Caco-2 (cell line): ENCODE measurements at regions not wholly inside any gene's neighbourhood (a gene's known extent, or its start where the extent isn't known, plus 50 kb on each side); places are given as distances from the start of the nearest gene placed in this dataset.

Experiments
- BruUV-seq: library from RNA; stranded (reverse); fragments of 400-500 nt; replicated peaks from 2 replicates; lab custom pipeline; 2021; lab: Mats Ljungman, UMichigan
- CTCF ChIA-PET: fragments of 300-600 bp; sonication (Branson Sonifier 250); formaldehyde crosslinking; loops from one replicate; lab custom pipeline; 2022; ENCODE audit warnings: antibody characterized with exemption; lab: Charles Lee
- POLR2A ChIA-PET: fragments of 300-600 bp; sonication (Branson Sonifier 250); formaldehyde crosslinking; loops from one replicate; lab custom pipeline; 2022; ENCODE audit warnings: antibody characterized with exemption; lab: Charles Lee
- DNase-seq, 2 experiments: peaks; one replicate each; pipeline versions ENCODE4 v3.0.0 to v3.0.0-alpha.2; 2020 to 2022
- H3K27me3 ChIP-seq: replicated peaks from 2 replicates; pipeline ENCODE4 v1.6.0; 2011; ENCODE audit warnings: low read length; ENCODE audit not compliant: control insufficient read depth, insufficient read depth
- H3K36me3 ChIP-seq: 2 replicates; pipeline ENCODE4 v1.5.1; 2011; ENCODE audit warnings: low read length; ENCODE audit not compliant: control insufficient read depth, insufficient read depth
- H3K4me1 ChIP-seq: fragments of 250-450 bp; sonication (Bioruptor Pico); 2 replicates; pipeline ENCODE4 v1.5.1; 2020; ENCODE audit warnings: mild to moderate bottlenecking
- H3K4me3 ChIP-seq: 2 replicates; pipeline ENCODE4 v1.5.1; 2011; ENCODE audit warnings: low read depth, mild to moderate bottlenecking, control low read depth, low read length
- H3K9me3 ChIP-seq: fragments of 250-450 bp; sonication (Bioruptor Pico); 2 replicates; pipeline ENCODE4 v1.5.1; 2020; ENCODE audit warnings: mild to moderate bottlenecking, moderate library complexity
- H3K27ac Mint-ChIP-seq: one replicate; pipeline ENCODE4 v1.8.0; 2022; ENCODE audit warnings: mixed read lengths; ENCODE audit not compliant: unreplicated experiment
- H3K27me3 Mint-ChIP-seq: one replicate; pipeline ENCODE4 v1.8.0; 2022; ENCODE audit warnings: mixed read lengths; ENCODE audit not compliant: insufficient read depth, unreplicated experiment
- H3K36me3 Mint-ChIP-seq: one replicate; pipeline ENCODE4 v1.8.0; 2022; ENCODE audit warnings: mild to moderate bottlenecking, mixed read lengths; ENCODE audit not compliant: insufficient read depth, unreplicated experiment
- H3K4me1 Mint-ChIP-seq: one replicate; pipeline ENCODE4 v1.8.0; 2022; ENCODE audit warnings: low read depth, mixed read lengths; ENCODE audit not compliant: unreplicated experiment
- H3K4me3 Mint-ChIP-seq: one replicate; pipeline ENCODE4 v1.8.0; 2022; ENCODE audit warnings: mild to moderate bottlenecking, moderate library complexity, mixed read lengths; ENCODE audit not compliant: unreplicated experiment
- H3K9me3 Mint-ChIP-seq: one replicate; pipeline ENCODE4 v1.8.0; 2022; ENCODE audit warnings: mixed read lengths; ENCODE audit not compliant: unreplicated experiment
- intact Hi-C: fragments of 100-400 bp; cut with micrococcal nuclease; formaldehyde crosslinking; loops from one replicate; pipeline ENCODE4 v1.10.0; 2022; ENCODE audit not compliant: unreplicated experiment
- TF ChIP-seq, protein P1 (sequence below), 2 experiments: fragments of 200-600 bp in 1 of 2; IDR thresholded peaks; 1 replicate in 1 of 2; 2 replicates in 1 of 2; pipeline versions ENCODE4 v1.5.1 to v1.8.0; 2011 to 2022; ENCODE audit warnings: antibody characterized with exemption in 1 of 2, control low read depth in 1 of 2, inconsistent platforms in 1 of 2, low read depth in 1 of 2, low read length in 1 of 2, mild to moderate bottlenecking in 1 of 2, moderate library complexity in 1 of 2; ENCODE audit not compliant: insufficient read depth in 1 of 2, severe bottlenecking in 1 of 2, unreplicated experiment in 1 of 2

DNA sequence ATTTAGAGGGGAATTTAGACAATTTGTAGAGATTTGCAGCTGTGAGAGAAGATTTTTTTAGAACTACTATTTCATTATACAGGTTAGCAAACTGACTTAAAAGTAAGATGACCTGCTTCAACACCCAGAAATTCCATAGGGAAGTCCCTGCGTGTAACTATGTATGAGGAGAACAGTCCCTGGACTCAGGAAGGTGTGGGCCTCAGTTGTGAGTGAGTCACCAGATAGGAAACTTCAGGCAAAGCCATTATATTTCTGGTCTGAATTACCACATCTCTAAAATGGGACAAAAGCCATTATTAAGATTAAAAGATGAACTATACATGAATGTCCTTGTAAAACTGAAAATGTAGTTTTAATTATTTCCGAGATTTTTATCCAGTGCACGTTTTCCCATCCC, 488.3 kb upstream of the GOLIM4 start:
- TF ChIP-seq, protein P1, sequence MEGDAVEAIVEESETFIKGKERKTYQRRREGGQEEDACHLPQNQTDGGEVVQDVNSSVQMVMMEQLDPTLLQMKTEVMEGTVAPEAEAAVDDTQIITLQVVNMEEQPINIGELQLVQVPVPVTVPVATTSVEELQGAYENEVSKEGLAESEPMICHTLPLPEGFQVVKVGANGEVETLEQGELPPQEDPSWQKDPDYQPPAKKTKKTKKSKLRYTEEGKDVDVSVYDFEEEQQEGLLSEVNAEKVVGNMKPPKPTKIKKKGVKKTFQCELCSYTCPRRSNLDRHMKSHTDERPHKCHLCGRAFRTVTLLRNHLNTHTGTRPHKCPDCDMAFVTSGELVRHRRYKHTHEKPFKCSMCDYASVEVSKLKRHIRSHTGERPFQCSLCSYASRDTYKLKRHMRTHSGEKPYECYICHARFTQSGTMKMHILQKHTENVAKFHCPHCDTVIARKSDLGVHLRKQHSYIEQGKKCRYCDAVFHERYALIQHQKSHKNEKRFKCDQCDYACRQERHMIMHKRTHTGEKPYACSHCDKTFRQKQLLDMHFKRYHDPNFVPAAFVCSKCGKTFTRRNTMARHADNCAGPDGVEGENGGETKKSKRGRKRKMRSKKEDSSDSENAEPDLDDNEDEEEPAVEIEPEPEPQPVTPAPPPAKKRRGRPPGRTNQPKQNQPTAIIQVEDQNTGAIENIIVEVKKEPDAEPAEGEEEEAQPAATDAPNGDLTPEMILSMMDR (IDR thresholded peaks at IDR 0.05; ENCODE audit: insufficient read depth in 1 of 2, low read depth in 1 of 2, low read length in 1 of 2, severe bottlenecking in 1 of 2, unreplicated experiment in 1 of 2): no peak
- H3K9me3 Mint-ChIP-seq: no peaks in the 10 kb centered on the region

DNA sequence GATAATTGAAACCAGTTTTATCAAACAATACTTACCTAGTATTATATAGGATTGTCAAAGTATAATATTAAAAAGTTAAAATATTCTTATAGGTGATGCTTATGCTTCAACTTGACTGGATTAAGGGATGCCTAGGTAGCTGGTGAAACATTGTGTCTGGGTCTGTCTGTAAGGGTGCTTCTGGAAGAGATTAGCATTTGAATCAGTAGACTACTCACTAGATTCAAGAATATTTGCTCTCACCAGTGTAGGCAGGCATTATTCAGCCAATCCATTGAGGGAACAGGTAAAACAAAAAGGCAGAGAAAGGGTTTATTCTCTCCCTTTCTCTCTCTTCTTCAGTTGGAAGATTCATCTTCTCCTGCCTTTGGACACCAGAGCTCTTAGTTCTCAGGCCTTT, 486.8 kb upstream of the GOLIM4 start:
- H3K36me3 ChIP-seq: no peaks in the 10 kb centered on the region
- Mint-ChIP-seq H3K27ac (no peak overlapping the region), H3K36me3 (no peaks in the 10 kb centered on the region), H3K4me1 (no peaks in the 10 kb centered on the region), H3K27me3 (no peaks in the 10 kb centered on the region), H3K4me3 (no peak overlapping the region), H3K9me3 (no peaks in the 10 kb centered on the region)
- DNase-seq: no peak
- no TSS peak for BruUV-seq
- ChIA-PET CTCF (no interaction called here), POLR2A (no interaction called here)
- TF ChIP-seq, protein P1 (IDR thresholded peaks at IDR 0.05; ENCODE audit: insufficient read depth in 1 of 2, low read depth in 1 of 2, low read length in 1 of 2, severe bottlenecking in 1 of 2, unreplicated experiment in 1 of 2): no peak
- no peaks in the 10 kb centered on the region for H3K27me3 ChIP-seq
- no peaks in the 10 kb centered on the region for H3K9me3 ChIP-seq
- intact Hi-C loops: no loop called here
- no peaks in the 10 kb centered on the region for H3K4me1 ChIP-seq
- no peak overlapping the region for H3K4me3 ChIP-seq

More for the DNA sequence above, 488.3 kb upstream of the GOLIM4 start:
- Histone ChIP-seq H3K4me3 (no peak overlapping the region), H3K36me3 (no peaks in the 10 kb centered on the region), H3K4me1 (no peaks in the 10 kb centered on the region), H3K27me3 (no peaks in the 10 kb centered on the region), H3K9me3 (no peaks in the 10 kb centered on the region)
- Mint-ChIP-seq H3K4me3 (no peak overlapping the region), H3K4me1 (no peaks in the 10 kb centered on the region), H3K27me3 (no peaks in the 10 kb centered on the region), H3K36me3 (no peaks in the 10 kb centered on the region), H3K27ac (no peak overlapping the region)
- ChIA-PET CTCF (no interaction called here), POLR2A (no interaction called here)
- DNase-seq: no peak
- BruUV-seq: no TSS peak
- intact Hi-C loops: no loop called here

DNA sequence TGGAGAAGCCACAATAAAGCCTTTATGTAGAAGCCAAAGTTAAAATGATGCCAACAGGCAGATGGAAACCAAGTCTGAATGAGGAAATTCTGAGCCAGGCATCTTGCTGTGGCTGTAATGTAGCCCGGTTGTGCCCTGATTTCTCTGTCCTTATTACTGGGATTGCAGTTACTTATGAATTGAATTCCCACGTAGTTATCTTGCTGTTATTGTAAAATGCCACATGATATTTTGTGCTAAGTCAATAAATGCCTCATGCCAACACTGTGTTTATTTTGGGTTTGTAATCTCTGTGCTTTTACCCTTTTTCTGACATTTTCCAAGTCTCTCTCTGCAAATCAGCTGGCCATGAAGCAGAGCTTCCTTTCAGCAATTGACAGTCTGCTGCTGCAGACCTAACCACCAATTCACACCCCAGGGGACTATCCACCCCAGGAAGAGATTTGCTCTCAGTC, 486.1 kb upstream of the GOLIM4 start:
- TF ChIP-seq, protein P1 (IDR thresholded peaks at IDR 0.05; ENCODE audit: insufficient read depth in 1 of 2, low read depth in 1 of 2, low read length in 1 of 2, severe bottlenecking in 1 of 2, unreplicated experiment in 1 of 2): no peak
- Histone ChIP-seq H3K27me3 (no peaks in the 10 kb centered on the region), H3K4me3 (no peak overlapping the region), H3K9me3 (no peaks in the 10 kb centered on the region), H3K36me3 (no peaks in the 10 kb centered on the region), H3K4me1 (no peaks in the 10 kb centered on the region)
- intact Hi-C loops: no loop called here
- ChIA-PET CTCF (no interaction called here), POLR2A (no interaction called here)
- no peaks in the 10 kb centered on the region for H3K4me1 Mint-ChIP-seq
- H3K27me3 Mint-ChIP-seq: no peaks in the 10 kb centered on the region
- no TSS peak for BruUV-seq
- H3K27ac Mint-ChIP-seq: no peak overlapping the region
- no peak for DNase-seq
- no peak overlapping the region for H3K4me3 Mint-ChIP-seq
- H3K36me3 Mint-ChIP-seq: no peaks in the 10 kb centered on the region
- no peaks in the 10 kb centered on the region for H3K9me3 Mint-ChIP-seq
